Uterus (tissue), 3 donors: ENCODE measurements at regions not wholly inside any gene's neighbourhood (a gene's known extent, or its start where the extent isn't known, plus 50 kb on each side); places are given as distances from the start of the nearest gene placed in this dataset.

Experiments used
- DNase-seq, 2 donors: peaks; one replicate each; pipeline ENCODE4 v3.0.0-alpha.2; 2019 to 2020
- H3K27ac ChIP-seq, 2 donors: fragments of 200-600 bp; sonication (generic); 1 replicate in 1 of 2; 2 replicates in 1 of 2; pipeline ENCODE4 v1.5.1; 2016 to 2018
- H3K27me3 ChIP-seq, 2 donors: fragments of 200-600 bp; sonication (generic); one replicate each; pipeline ENCODE4 v1.5.1; 2018 to 2019; ENCODE audit warnings: control low read depth in 1 of 2
- H3K36me3 ChIP-seq, 2 donors: fragments of 200-600 bp; sonication (generic); one replicate each; pipeline ENCODE4 v1.5.1; 2019; ENCODE audit warnings: control low read depth in 1 of 2
- H3K4me1 ChIP-seq, 2 donors: fragments of 200-600 bp; sonication (generic); one replicate each; pipeline ENCODE4 v1.5.1; 2018 to 2019; ENCODE audit warnings: control low read depth in 1 of 2
- H3K4me3 ChIP-seq, 2 donors: fragments of 200-600 bp; sonication (generic); 1 replicate in 1 of 2; 2 replicates in 1 of 2; pipeline ENCODE4 v1.5.1; 2018 to 2019; ENCODE audit warnings: mild to moderate bottlenecking in 1 of 2
- H3K9me3 ChIP-seq, 2 donors: fragments of 200-600 bp; sonication (generic); one replicate each; pipeline ENCODE4 v1.5.1; 2019; ENCODE audit warnings: control low read depth in 1 of 2
- POLR2A ChIP-seq, 2 donors: fragments of 450-650 bp; IDR thresholded peaks; one replicate each; pipeline ENCODE4 v1.6.1; 2016; ENCODE audit warnings: antibody characterized with exemption in 2 of 2, mild to moderate bottlenecking in 1 of 2, moderate library complexity in 1 of 2
- intact Hi-C: fragments of 100-400 bp; cut with DNase I; formaldehyde crosslinking; loops from one replicate; pipeline ENCODE4 v1.15.1; 2023; ENCODE audit warnings: low total_unique reads
- TF ChIP-seq, protein P1 (sequence below), 4 experiments: fragments of 200-600 bp in 2 of 4; fragments of 450-650 bp in 2 of 4; sonication (generic) in 2 of 4; IDR thresholded peaks; one replicate each; pipeline ENCODE4 v1.5.1; 2016 to 2019; ENCODE audit warnings: antibody characterized with exemption in 4 of 4, mild to moderate bottlenecking in 2 of 4, moderate library complexity in 1 of 4
- donor health status: DM: yes; HTN: yes; CAD: no.

DNA sequence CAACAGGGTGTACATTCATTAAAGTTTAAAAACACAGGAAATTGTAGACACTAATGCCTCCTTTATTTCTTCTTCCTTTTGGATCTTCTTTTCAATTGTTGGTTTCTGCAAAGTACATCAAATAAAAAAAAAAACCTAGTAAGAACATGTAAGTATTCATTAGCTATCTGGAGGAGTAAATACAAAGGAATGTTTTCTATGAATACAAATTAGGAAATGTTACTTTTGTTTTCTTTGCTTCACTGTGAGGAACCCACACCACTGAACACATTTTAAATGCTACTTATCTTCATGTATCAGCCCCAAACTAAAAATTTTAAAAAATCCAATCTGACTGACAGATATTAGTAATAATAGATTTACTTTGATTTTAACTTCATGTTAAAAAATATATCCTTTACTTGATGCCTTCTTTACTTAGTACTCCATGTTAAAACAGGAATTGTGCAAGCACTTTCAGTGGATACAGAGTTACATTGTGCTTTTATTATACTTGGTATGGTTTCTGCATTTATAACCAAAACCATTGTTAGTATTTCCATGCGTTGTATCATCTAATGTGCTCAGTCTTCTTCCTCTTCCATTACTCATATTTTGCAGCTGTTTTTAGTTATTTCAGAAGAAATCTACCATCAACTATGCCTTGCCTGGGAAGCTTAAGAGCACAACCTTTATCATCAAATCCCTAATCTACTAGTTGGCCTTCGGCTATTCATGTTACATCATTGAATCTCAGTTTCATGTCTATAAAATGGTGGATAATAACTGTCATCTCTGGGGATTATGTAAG, 236.9 kb upstream of the DPYD start:
- DNase-seq = no peak
- TF ChIP-seq POLR2A (IDR thresholded peaks at IDR 0.05) = no peak
- Histone ChIP-seq H3K4me1 (no peaks in the 10 kb centered on the region), H3K9me3 (no peaks in the 10 kb centered on the region), H3K27ac (no peak overlapping the region), H3K4me3 (no peak overlapping the region), H3K27me3 (no peaks in the 10 kb centered on the region), H3K36me3 (no peaks in the 10 kb centered on the region)
- intact Hi-C loops = no loop called here

DNA sequence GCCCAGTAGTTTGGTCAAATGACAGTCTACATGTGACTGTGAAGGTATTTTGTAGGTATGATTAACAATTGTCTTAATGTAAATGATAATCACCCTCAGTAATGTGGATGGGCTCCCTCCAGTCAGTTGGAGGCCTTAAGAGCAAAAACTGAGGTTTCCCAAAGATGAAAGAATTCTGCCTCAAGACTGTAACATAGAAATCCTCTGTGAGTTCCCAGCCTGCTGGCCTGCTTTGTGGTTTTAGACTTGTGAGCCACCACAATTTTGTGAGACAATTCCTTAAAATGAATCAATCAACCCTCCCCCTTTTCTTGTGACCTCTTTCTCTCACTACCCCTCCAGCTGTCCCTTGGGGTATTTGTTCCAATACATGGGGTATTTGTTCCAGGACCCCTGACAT, 226.4 kb upstream of the DPYD start:
- no peaks in the 10 kb centered on the region for H3K9me3 ChIP-seq
- no peaks in the 10 kb centered on the region for H3K27me3 ChIP-seq
- H3K36me3 ChIP-seq = no peaks in the 10 kb centered on the region
- no peak overlapping the region for H3K27ac ChIP-seq
- intact Hi-C loops = no loop called here
- no peak overlapping the region for H3K4me3 ChIP-seq
- no peak for DNase-seq
- TF ChIP-seq, protein P1, sequence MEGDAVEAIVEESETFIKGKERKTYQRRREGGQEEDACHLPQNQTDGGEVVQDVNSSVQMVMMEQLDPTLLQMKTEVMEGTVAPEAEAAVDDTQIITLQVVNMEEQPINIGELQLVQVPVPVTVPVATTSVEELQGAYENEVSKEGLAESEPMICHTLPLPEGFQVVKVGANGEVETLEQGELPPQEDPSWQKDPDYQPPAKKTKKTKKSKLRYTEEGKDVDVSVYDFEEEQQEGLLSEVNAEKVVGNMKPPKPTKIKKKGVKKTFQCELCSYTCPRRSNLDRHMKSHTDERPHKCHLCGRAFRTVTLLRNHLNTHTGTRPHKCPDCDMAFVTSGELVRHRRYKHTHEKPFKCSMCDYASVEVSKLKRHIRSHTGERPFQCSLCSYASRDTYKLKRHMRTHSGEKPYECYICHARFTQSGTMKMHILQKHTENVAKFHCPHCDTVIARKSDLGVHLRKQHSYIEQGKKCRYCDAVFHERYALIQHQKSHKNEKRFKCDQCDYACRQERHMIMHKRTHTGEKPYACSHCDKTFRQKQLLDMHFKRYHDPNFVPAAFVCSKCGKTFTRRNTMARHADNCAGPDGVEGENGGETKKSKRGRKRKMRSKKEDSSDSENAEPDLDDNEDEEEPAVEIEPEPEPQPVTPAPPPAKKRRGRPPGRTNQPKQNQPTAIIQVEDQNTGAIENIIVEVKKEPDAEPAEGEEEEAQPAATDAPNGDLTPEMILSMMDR (IDR thresholded peaks at IDR 0.05) = no peak
- no peak for TF ChIP-seq POLR2A (IDR thresholded peaks at IDR 0.05)
- no peaks in the 10 kb centered on the region for H3K4me1 ChIP-seq

DNA sequence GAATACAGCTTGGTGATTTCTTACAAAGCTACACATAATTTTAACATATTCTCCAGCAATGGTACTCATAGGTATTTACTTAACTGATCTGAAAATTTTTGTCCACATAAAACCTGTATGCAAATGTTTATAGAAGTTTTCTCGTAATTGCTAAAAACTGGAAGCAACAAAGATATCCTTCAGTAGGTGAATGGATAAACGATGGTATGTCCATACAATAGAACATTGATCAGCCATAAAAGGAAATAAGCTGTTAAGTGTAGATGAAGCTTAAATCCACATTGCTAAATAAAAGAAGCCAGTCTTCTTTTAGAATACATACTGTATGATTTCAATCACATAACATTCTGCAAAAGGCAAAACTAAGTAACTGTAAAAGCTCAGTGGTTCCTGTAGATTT, 224.8 kb upstream of the DPYD start:
- Histone ChIP-seq H3K4me1 (no peaks in the 10 kb centered on the region), H3K9me3 (no peaks in the 10 kb centered on the region), H3K27ac (no peak overlapping the region), H3K36me3 (no peaks in the 10 kb centered on the region), H3K4me3 (no peak overlapping the region), H3K27me3 (no peaks in the 10 kb centered on the region)
- TF ChIP-seq POLR2A (IDR thresholded peaks at IDR 0.05) = no peak
- TF ChIP-seq, protein P1 (IDR thresholded peaks at IDR 0.05) = no peak
- DNase-seq = no peak
- intact Hi-C loops = no loop called here

DNA sequence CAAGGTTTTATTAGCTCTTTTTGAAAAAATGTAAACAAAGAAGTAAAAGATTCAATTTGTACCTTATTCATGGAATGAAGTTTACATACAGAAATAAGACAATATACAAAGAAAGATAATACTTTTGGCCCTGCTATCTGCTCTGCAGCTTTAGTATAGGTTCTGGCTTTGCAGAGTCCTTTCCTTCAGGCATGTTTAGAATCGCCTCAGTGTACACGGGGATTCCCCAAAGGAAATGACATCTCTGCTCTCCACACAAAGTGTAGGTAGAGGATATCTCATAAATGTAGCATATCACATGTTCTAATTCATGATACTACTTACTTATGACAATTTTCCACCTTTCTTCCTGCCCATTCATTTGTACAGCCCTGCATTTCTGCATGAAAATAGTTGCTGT, 222.6 kb upstream of the DPYD start:
- no peaks in the 10 kb centered on the region for H3K36me3 ChIP-seq
- intact Hi-C loops = no loop called here
- no peak overlapping the region for H3K27ac ChIP-seq
- DNase-seq = no peak
- no peaks in the 10 kb centered on the region for H3K27me3 ChIP-seq
- TF ChIP-seq POLR2A (IDR thresholded peaks at IDR 0.05) = no peak
- TF ChIP-seq, protein P1 (IDR thresholded peaks at IDR 0.05) = no peak
- no peaks in the 10 kb centered on the region for H3K4me1 ChIP-seq
- H3K9me3 ChIP-seq = no peaks in the 10 kb centered on the region
- no peak overlapping the region for H3K4me3 ChIP-seq

DNA sequence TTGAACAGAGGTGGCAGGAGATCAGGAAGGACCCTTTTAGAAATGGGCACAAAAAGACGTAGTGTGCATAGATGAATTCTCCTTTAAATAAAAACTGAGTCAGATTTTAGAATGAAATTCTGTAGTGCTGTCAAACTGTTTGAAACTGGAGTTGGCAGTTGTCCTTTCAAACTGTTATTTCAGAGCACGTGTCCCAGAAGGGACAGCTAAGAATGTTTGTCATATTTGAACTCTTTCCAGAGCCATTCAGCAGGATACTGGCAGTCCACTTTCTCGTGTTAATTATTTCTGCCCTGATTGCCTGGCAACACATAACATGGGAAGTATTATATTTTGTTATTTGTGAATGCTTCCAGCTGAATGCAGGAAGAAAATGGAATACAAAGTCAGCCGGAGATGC, 212.3 kb upstream of the DPYD start:
- Histone ChIP-seq H3K4me1 (no peaks in the 10 kb centered on the region), H3K9me3 (no peaks in the 10 kb centered on the region), H3K36me3 (no peaks in the 10 kb centered on the region), H3K27me3 (no peaks in the 10 kb centered on the region), H3K27ac (no peak overlapping the region), H3K4me3 (no peak overlapping the region)
- no peak for TF ChIP-seq POLR2A (IDR thresholded peaks at IDR 0.05)
- TF ChIP-seq, protein P1 (IDR thresholded peaks at IDR 0.05) = no peak
- intact Hi-C loops = no loop called here
- DNase-seq = no peak
